ENCODE measurements at regions not wholly inside any gene's neighbourhood (a gene's known extent, or its start where the extent isn't known, plus 50 kb on each side); places are given as distances from the start of the nearest gene placed in this dataset.

DNA sequence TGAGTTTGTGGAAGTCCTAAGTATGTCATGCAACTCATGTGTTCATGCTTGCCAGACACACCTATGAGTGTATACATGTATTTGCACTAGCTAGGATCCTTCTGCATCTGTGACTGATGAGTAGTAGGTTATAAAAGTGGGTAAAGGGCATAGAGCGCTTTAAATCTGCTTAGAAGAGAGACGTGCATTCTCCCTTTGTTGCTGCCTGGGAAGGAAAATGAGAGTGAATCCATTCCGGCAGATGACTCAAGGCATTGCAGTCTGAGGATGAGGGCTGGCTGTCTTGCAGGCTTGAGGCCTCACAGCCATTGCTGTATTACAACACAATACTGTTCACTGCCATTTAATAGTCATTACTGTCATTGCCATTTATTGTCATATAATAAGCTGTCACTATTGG is 120.8 kb upstream of the UMPS start:
- H2AFZ ChIP-seq (ENCODE audit: low read length), result no peak overlapping the region

DNA sequence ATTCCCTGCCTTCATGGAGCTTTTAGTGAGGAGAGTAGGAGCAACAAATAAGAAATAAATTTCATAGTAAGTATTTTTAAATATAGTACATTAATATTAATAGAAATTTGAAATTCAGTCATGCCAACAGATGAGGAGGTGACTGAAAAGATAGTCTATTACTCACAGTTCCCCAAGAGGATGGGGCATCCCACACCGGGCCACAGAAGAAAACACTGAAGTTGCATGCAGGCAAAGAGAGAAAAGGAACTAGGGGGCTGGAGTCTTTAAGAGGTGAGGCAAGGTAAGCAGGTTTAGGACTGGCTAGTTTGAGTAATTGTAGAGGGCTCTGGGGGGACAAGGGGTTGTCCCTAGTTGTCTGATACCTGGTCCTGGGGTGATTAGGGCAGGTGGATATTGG is 120.1 kb upstream of the UMPS start:
- no peaks in the 10 kb centered on the region for H3K9me3 ChIP-seq (ENCODE audit: low read length)
- H3K36me3 ChIP-seq (ENCODE audit: insufficient read depth, low read length), result no peaks in the 10 kb centered on the region
- no peak overlapping the region for H3K9ac ChIP-seq (ENCODE audit: low read length)
- no peak overlapping the region for H3K4me2 ChIP-seq (ENCODE audit: low read depth, low read length, poor library complexity, severe bottlenecking)
- H4K20me1 ChIP-seq (ENCODE audit: insufficient read depth, low read depth, low read length), result 0 out of 2 replicates have a peak, but pooled peaks cover 3% of the 10 kb centered on the region
- no peaks in the 10 kb centered on the region; the same call in 1 of the 2 replicates for H3K27me3 ChIP-seq (ENCODE audit: low read length)
- no peaks in the 10 kb centered on the region for H3K79me2 ChIP-seq (ENCODE audit: low read length)
- H3K4me1 ChIP-seq (ENCODE audit: low read length), result no peaks in the 10 kb centered on the region
- no peak for DNase-seq
- no peak overlapping the region for H3K4me3 ChIP-seq (ENCODE audit: low read length)
- no peak overlapping the region for H2AFZ ChIP-seq (ENCODE audit: low read length)
- H3K9me2 ChIP-seq (replicated peaks; ENCODE audit: insufficient read depth, low read length), result no peaks in the 10 kb centered on the region
- H3K27ac ChIP-seq (ENCODE audit: low read length), result no peak overlapping the region

More for the DNA sequence above, 120.8 kb upstream of the UMPS start:
- Histone ChIP-seq H3K9ac (ENCODE audit: low read length) (no peak overlapping the region), H3K79me2 (ENCODE audit: low read length) (no peaks in the 10 kb centered on the region), H4K20me1 (ENCODE audit: insufficient read depth, low read depth, low read length) (0 out of 2 replicates have a peak, but pooled peaks cover 3% of the 10 kb centered on the region), H3K4me1 (ENCODE audit: low read length) (no peaks in the 10 kb centered on the region), H3K4me3 (ENCODE audit: low read length) (no peak overlapping the region), H3K27ac (ENCODE audit: low read length) (no peak overlapping the region), H3K36me3 (ENCODE audit: insufficient read depth, low read length) (no peaks in the 10 kb centered on the region), H3K27me3 (ENCODE audit: low read length) (no peaks in the 10 kb centered on the region; the same call in 1 of the 2 replicates), H3K9me2 (replicated peaks; ENCODE audit: insufficient read depth, low read length) (no peaks in the 10 kb centered on the region), H3K9me3 (ENCODE audit: low read length) (no peaks in the 10 kb centered on the region), H3K4me2 (ENCODE audit: low read depth, low read length, poor library complexity, severe bottlenecking) (no peak overlapping the region)
- DNase-seq, result no peak

DNA sequence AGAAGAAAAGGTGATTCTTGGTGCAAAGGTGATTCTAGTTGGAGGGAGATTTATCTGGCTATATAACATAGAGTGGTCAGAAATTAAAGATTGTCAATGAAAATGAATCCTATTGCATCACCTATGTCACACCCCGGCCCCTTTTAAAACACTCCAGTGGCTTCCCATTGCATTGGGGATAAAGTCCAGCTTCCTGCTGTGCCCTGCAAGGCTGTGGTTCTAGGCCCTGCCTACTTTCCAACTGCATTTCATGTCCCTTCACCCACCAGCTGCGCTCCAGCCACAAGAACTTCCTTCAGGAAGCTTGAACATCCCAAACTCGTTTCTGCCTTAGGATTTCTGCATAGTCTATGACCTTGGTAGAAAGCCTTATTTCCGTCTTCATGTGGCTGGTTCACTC is 118.7 kb upstream of the UMPS start:
- 0 out of 2 replicates have a peak, but pooled peaks cover 3% of the 10 kb centered on the region for H4K20me1 ChIP-seq (ENCODE audit: insufficient read depth, low read depth, low read length)
- no peaks in the 10 kb centered on the region; the same call in 1 of the 2 replicates for H3K27me3 ChIP-seq (ENCODE audit: low read length)
- H3K4me2 ChIP-seq (ENCODE audit: low read depth, low read length, poor library complexity, severe bottlenecking), result no peak overlapping the region
- no peak overlapping the region for H3K4me3 ChIP-seq (ENCODE audit: low read length)
- H3K9me3 ChIP-seq (ENCODE audit: low read length), result no peaks in the 10 kb centered on the region
- H3K79me2 ChIP-seq (ENCODE audit: low read length), result no peaks in the 10 kb centered on the region
- H3K9ac ChIP-seq (ENCODE audit: low read length), result no peak overlapping the region
- no peak overlapping the region for H3K27ac ChIP-seq (ENCODE audit: low read length)
- H3K4me1 ChIP-seq (ENCODE audit: low read length), result no peaks in the 10 kb centered on the region
- no peak for DNase-seq
- H3K36me3 ChIP-seq (ENCODE audit: insufficient read depth, low read length), result no peaks in the 10 kb centered on the region
- H2AFZ ChIP-seq (ENCODE audit: low read length), result no peak overlapping the region
- no peaks in the 10 kb centered on the region for H3K9me2 ChIP-seq (replicated peaks; ENCODE audit: insufficient read depth, low read length)

DNA sequence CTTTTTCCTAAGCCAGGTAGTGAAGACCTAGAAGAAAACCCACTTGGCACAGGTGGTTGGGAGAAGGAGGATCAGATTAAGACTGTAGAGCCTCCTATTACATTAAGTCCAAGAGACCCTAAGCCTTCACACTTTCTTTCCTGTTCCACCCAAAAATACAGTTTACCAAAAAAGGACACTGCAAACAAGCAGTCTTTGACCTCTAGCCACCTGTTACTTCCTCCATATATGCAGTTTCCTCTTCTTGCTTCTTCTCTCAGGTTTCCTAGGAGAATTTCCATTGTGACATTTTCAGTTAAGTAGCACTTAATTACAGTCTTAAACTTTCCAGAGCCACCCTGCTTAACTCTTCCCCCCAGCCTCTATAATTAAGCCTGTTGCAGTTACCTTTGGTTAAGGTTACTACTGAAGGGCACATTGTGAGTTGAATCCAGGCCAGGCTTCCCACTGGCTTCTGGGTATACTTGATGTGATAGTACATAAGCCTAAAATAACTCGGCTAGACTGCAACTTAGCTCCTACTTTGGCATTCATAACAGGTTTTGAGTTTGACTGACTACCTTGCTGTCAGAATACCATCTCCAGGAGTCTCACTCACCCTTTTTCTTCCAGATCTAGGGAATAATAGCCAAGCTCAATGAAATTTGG is 114.2 kb upstream of the UMPS start:
- Histone ChIP-seq H2AFZ (ENCODE audit: low read length) (no peak overlapping the region), H4K20me1 (ENCODE audit: insufficient read depth, low read depth, low read length) (0 out of 2 replicates have a peak, but pooled peaks cover 3% of the 10 kb centered on the region), H3K27ac (ENCODE audit: low read length) (no peak overlapping the region), H3K9me3 (ENCODE audit: low read length) (no peaks in the 10 kb centered on the region), H3K4me3 (ENCODE audit: low read length) (no peak overlapping the region), H3K4me2 (ENCODE audit: low read depth, low read length, poor library complexity, severe bottlenecking) (no peak overlapping the region), H3K9me2 (replicated peaks; ENCODE audit: insufficient read depth, low read length) (no peaks in the 10 kb centered on the region), H3K79me2 (ENCODE audit: low read length) (no peaks in the 10 kb centered on the region), H3K36me3 (ENCODE audit: insufficient read depth, low read length) (no peaks in the 10 kb centered on the region), H3K27me3 (ENCODE audit: low read length) (no peaks in the 10 kb centered on the region; the same call in 1 of the 2 replicates), H3K9ac (ENCODE audit: low read length) (no peak overlapping the region), H3K4me1 (ENCODE audit: low read length) (no peaks in the 10 kb centered on the region)
- DNase-seq, result no peak

DNA sequence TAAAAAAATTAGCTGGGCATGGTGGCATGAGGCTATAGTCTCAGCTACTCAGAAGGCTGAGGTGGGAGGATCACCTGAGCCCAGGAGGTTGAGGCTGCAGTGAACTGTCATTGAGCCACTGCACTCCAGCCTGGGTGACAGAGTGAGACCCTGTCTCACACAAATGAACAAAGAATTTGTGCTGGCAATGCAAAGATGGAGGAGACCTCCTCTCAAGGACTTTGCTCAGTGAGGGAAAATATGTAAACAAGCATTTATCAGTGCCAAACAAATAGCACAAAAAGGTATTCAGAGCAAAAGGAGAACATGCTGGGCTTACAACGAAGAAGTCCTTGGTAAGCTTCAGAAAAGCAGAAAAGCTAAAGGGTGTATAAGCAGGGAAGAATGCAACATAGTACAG is 113.1 kb upstream of the UMPS start:
- Histone ChIP-seq H3K27ac (ENCODE audit: low read length) (no peak overlapping the region), H3K4me2 (ENCODE audit: low read depth, low read length, poor library complexity, severe bottlenecking) (no peak overlapping the region), H3K36me3 (ENCODE audit: insufficient read depth, low read length) (no peaks in the 10 kb centered on the region), H3K79me2 (ENCODE audit: low read length) (no peaks in the 10 kb centered on the region), H3K9me3 (ENCODE audit: low read length) (no peaks in the 10 kb centered on the region), H3K9ac (ENCODE audit: low read length) (no peak overlapping the region), H2AFZ (ENCODE audit: low read length) (no peak overlapping the region), H3K9me2 (replicated peaks; ENCODE audit: insufficient read depth, low read length) (no peaks in the 10 kb centered on the region), H3K4me1 (ENCODE audit: low read length) (no peaks in the 10 kb centered on the region), H3K4me3 (ENCODE audit: low read length) (no peak overlapping the region), H4K20me1 (ENCODE audit: insufficient read depth, low read depth, low read length) (0 out of 2 replicates have a peak, but pooled peaks cover 3% of the 10 kb centered on the region), H3K27me3 (ENCODE audit: low read length) (no peaks in the 10 kb centered on the region; the same call in 1 of the 2 replicates)
- no peak for DNase-seq

DNA sequence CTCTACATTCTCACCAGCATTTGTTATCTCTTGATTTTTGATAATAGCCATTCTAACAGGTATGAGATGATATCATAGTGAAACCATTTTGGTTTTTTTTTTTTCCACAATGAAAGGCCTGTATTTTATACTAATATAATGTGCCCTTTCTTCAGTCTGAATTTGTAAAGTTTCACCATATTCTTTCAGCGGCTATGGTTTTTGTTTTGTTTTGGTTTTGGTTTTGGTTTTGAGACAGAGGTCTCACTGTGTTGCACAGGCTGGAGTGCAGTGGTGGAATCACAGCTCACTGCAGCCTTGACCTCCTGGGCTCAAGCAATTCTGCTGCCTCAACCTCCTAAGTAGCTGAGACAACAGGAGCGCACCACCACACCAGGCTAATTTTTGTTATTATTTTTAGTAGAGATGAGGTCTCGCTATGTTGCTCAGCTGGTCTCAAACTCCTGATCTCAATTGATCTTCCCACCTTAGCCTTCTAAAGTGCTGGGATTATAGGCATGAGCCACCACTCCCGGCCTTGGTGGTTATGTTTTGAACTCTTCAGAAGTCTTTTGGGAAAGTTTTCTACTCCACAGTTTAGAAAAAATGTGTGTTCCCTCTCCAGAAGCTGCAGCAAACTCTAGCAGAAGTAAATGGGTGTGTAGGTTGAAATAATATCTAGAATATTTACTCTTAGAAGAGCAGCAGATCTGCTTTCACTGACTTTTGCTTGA is 110.2 kb upstream of the UMPS start:
- H3K27ac ChIP-seq (ENCODE audit: low read length), result no peak overlapping the region
- H4K20me1 ChIP-seq (ENCODE audit: insufficient read depth, low read depth, low read length), result no peaks in the 10 kb centered on the region
- no peak overlapping the region for H3K4me2 ChIP-seq (ENCODE audit: low read depth, low read length, poor library complexity, severe bottlenecking)
- no peak overlapping the region for H3K9ac ChIP-seq (ENCODE audit: low read length)
- H3K79me2 ChIP-seq (ENCODE audit: low read length), result no peaks in the 10 kb centered on the region
- H3K4me3 ChIP-seq (ENCODE audit: low read length), result no peak overlapping the region
- no peaks in the 10 kb centered on the region for H3K36me3 ChIP-seq (ENCODE audit: insufficient read depth, low read length)
- no peaks in the 10 kb centered on the region for H3K9me3 ChIP-seq (ENCODE audit: low read length)
- no peaks in the 10 kb centered on the region for H3K9me2 ChIP-seq (replicated peaks; ENCODE audit: insufficient read depth, low read length)
- H2AFZ ChIP-seq (ENCODE audit: low read length), result no peak overlapping the region
- no peaks in the 10 kb centered on the region for H3K4me1 ChIP-seq (ENCODE audit: low read length)
- no peaks in the 10 kb centered on the region for H3K27me3 ChIP-seq (ENCODE audit: low read length)
- DNase-seq, result no peak

DNA sequence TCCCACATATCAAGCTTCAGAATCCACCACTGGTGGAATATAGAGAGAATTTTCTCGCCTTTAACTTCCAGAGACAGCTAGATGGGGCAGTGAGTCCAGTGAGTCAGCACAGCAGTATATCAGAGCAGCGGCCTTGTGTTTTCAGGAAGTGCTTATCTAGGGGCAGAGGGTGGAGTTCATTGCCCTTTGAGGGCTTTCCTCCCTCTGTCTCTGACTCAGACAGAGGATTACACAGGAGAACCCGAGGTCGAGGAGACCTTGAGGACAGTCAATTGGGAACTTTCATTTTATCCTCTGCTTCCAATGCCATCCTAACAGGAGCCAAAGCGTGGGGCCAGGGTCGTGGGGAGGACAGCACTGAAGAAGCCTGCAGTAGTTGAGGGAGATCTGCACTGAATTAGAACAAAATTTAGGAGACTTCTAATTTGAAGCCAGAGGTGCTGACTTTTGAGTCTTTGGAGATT is 109.6 kb upstream of the UMPS start:
- Histone ChIP-seq H3K4me3 (ENCODE audit: low read length) (no peak overlapping the region), H3K27me3 (ENCODE audit: low read length) (no peaks in the 10 kb centered on the region), H3K79me2 (ENCODE audit: low read length) (no peaks in the 10 kb centered on the region), H3K4me1 (ENCODE audit: low read length) (no peaks in the 10 kb centered on the region), H3K9me2 (replicated peaks; ENCODE audit: insufficient read depth, low read length) (no peaks in the 10 kb centered on the region), H3K4me2 (ENCODE audit: low read depth, low read length, poor library complexity, severe bottlenecking) (no peak overlapping the region), H3K27ac (ENCODE audit: low read length) (no peak overlapping the region), H3K36me3 (ENCODE audit: insufficient read depth, low read length) (no peaks in the 10 kb centered on the region), H2AFZ (ENCODE audit: low read length) (no peak overlapping the region), H3K9me3 (ENCODE audit: low read length) (no peaks in the 10 kb centered on the region), H4K20me1 (ENCODE audit: insufficient read depth, low read depth, low read length) (no peaks in the 10 kb centered on the region), H3K9ac (ENCODE audit: low read length) (no peak overlapping the region)
- no peak for DNase-seq

DNA sequence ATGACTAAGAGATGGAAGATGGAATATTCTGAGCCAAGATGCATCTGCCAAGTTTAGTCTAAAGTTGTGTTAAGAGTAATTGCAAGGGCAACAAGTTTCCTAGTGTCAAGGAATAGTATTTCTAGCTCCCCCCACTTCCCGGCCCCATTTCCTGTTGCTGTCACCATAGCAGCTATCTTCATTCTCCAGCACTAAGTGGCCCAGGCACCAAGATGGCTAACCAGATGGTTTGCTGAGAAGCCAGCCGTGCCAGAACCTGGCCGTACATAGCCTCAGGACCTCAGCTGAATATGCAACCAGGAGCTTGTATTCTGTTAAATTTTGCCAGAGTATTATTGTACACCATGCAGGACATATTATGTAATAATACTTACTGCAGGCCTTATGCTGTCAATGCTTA is 108.8 kb upstream of the UMPS start:
- Histone ChIP-seq H3K79me2 (ENCODE audit: low read length) (no peaks in the 10 kb centered on the region), H3K4me1 (ENCODE audit: low read length) (no peaks in the 10 kb centered on the region), H3K9me2 (replicated peaks; ENCODE audit: insufficient read depth, low read length) (no peaks in the 10 kb centered on the region), H3K27ac (ENCODE audit: low read length) (no peak overlapping the region), H2AFZ (ENCODE audit: low read length) (no peak overlapping the region), H3K4me3 (ENCODE audit: low read length) (no peak overlapping the region), H3K9ac (ENCODE audit: low read length) (no peak overlapping the region), H3K36me3 (ENCODE audit: insufficient read depth, low read length) (no peaks in the 10 kb centered on the region), H3K4me2 (ENCODE audit: low read depth, low read length, poor library complexity, severe bottlenecking) (no peak overlapping the region), H3K9me3 (ENCODE audit: low read length) (no peaks in the 10 kb centered on the region), H3K27me3 (ENCODE audit: low read length) (no peaks in the 10 kb centered on the region), H4K20me1 (ENCODE audit: insufficient read depth, low read depth, low read length) (no peaks in the 10 kb centered on the region)
- DNase-seq, result no peak

All from Karpas-422 (cell line).